Dedifferentiated amniotic fluid mesenchymal stem cell (primary cell): ENCODE measurements at regions not wholly inside any gene's neighbourhood (a gene's known extent, or its start where the extent isn't known, plus 50 kb on each side); places are given as distances from the start of the nearest gene placed in this dataset.
"Not testable (repeated sequence)": the region's sequence is repeated elsewhere in the genome, so short reads cannot be mapped to it uniquely, and the experiment has no call there.

ENCODE experiments used
- DNase-seq: peaks from one replicate; pipeline ENCODE4 v3.0.0-alpha.2; 2016; ENCODE audit errors: extremely low spot score

- no peak for DNase-seq
Measured at GRCh38 chr6:144534180-144534579, 249.0 kb downstream of the UTRN start.

GRCh38 chr6:144535630-144536029 is 250.5 kb downstream of the UTRN start:
- no peak for DNase-seq

- no peak for DNase-seq
Measured at GRCh38 chr6:144536079-144536478, 250.9 kb downstream of the UTRN start.

GRCh38 chr6:144543006-144543871 is 258.1 kb downstream of the UTRN start:
- no peak for DNase-seq

GRCh38 chr6:144544266-144544830 is 259.2 kb downstream of the UTRN start:
- DNase-seq: no peak

- no peak for DNase-seq
Measured at GRCh38 chr6:144546807-144547206, 261.7 kb downstream of the UTRN start.

- no peak for DNase-seq
Measured at GRCh38 chr6:144547409-144547808, 262.3 kb downstream of the UTRN start.

- DNase-seq: no peak
Measured at GRCh38 chr6:144548536-144548935, 263.4 kb downstream of the UTRN start.

- DNase-seq: no peak
Measured at GRCh38 chr6:144549837-144550747, 265.0 kb downstream of the UTRN start.

GRCh38 chr6:144551339-144551738 is 266.2 kb downstream of the UTRN start:
- DNase-seq: no peak

GRCh38 chr6:144555066-144555465 is 269.9 kb downstream of the UTRN start:
- DNase-seq: no peak

GRCh38 chr6:144559865-144560593 is 274.9 kb downstream of the UTRN start:
- peak; percentile 31 for DNase-seq

- DNase-seq: no peak
Measured at GRCh38 chr6:144561455-144562043, 276.4 kb downstream of the UTRN start.

GRCh38 chr6:144564202-144564601 is 279.1 kb downstream of the UTRN start:
- DNase-seq: no peak

- DNase-seq: no peak
Measured at GRCh38 chr6:144566868-144567615, 281.9 kb downstream of the UTRN start.

- DNase-seq: no peak
Measured at GRCh38 chr6:144568241-144568640, 283.1 kb downstream of the UTRN start.

GRCh38 chr6:144572541-144572940 is 287.4 kb downstream of the UTRN start:
- not testable (repeated sequence) for DNase-seq

- DNase-seq: no peak
Measured at GRCh38 chr6:144574796-144575195, 289.7 kb downstream of the UTRN start.

- DNase-seq: no peak
Measured at GRCh38 chr6:144575327-144575726, 290.2 kb downstream of the UTRN start.

- no peak for DNase-seq
Measured at GRCh38 chr6:144576871-144577270, 291.7 kb downstream of the UTRN start.
